ENCODE measurements at regions not wholly inside any gene's neighbourhood (a gene's known extent, or its start where the extent isn't known, plus 50 kb on each side); places are given as distances from the start of the nearest gene placed in this dataset.

DNA sequence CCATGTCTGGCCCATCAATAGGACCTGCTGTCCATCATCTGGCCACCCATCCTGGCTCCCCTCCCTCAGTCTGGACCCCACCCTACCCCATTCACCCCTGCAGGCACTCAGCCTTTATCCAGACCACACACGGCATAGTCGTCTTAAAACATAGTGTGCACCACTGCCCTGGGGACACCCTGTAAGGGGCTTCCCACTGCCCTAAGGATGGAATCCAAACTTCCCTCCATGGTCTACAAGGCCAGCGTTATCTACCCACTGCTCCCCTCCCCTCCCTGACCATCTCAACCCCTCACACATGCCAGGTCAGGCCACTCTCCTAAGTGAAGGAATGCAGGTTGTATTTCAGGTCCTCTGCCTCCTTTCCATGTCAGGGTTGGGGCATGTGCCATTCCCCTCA, 352.7 kb upstream of the ZNF507 start:
- no peak for DNase-seq

DNA sequence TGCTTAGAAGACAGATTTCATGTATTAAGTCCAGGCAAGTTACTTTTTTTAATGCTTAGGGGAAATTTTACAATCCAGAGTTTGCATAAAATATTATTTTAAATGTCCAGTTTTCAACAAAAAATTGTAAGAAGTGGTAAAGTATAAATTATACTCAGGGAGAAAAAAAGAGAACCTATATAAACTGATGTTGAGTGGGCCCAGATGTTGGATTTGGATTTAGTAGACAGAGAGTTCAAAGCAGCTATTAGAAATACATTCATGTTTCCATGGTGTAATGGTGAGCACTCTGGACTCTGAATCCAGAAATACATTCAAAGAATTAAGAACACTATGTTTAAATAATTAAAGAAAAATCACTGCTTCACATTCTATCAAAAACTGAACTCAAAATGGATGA, 349.9 kb upstream of the ZNF507 start:
- DNase-seq = no peak

- DNase-seq = no peak
Measured at GRCh38 chr19:32010071-32010470, 335.3 kb upstream of the ZNF507 start.

- no peak for DNase-seq
Measured at GRCh38 chr19:32012206-32012605, 333.2 kb upstream of the ZNF507 start.

- DNase-seq = no peak
Measured at GRCh38 chr19:32012886-32013631, 332.4 kb upstream of the ZNF507 start.

GRCh38 chr19:32017176-32017953, 328.0 kb upstream of the ZNF507 start:
- DNase-seq = no peak

DNA sequence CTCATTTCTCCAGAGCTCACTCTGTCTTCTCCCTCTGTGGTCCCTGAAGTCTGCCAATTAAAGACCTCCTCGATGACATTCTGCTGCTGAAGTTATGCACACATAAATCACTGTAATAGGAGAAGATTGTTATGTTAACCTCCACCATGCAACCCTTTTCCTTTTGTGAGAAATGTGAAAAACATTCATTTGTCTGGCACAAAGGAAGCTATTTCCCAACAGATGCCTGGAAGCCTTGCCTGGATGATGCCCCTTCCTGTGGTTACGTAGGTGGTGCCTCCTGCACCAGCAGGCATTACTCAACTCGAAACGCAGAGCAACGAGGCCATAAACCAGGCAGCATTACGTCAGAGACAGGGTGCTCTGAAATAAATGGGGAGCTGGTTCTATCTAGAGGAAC, 327.4 kb upstream of the ZNF507 start:
- no peak for DNase-seq

GRCh38 chr19:32020538-32020937, 324.9 kb upstream of the ZNF507 start:
- no peak for DNase-seq

- DNase-seq = no peak
Measured at GRCh38 chr19:32022044-32022640, 323.3 kb upstream of the ZNF507 start.

DNA sequence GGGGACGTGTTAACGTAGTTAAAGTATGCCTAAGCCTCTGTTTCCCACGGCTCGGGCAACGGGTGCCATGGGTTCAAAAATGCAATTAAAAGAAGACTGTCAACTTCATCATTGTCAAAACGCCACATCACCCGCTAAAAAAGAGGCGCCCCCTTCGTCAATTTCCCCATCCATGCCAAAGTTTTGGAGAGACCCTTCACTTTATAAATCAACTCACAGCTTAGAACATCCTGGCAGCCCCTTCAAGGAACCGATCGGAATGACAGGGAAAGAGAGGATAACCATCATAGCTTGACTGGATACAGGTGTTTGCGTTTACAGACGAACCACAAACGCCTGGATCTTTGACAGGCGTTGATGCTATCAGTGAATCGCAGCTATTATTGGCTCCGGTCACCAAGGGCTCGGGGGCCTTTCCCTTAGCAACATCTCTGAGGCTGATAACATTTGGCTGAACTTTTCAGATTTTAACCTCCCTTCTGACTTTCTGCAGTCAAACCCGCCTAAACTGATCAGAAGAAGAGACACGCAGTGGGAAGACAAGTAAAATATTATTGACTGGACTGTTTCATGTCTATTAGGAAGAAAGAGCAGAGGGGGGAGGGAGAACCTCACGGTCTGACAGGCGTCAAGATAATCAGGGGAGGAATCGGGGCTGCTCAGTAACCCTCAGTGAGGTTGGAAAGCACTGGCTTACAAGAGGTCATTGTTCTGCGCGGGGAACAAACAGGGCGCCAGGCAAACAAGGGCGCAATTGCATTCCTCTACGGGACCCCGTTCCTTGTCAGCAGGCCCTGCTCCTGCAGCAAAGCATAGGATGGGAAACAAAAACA, 322.5 kb upstream of the ZNF507 start:
- DNase-seq = no peak

GRCh38 chr19:32023564-32023832, 321.9 kb upstream of the ZNF507 start:
- DNase-seq = no peak

DNA sequence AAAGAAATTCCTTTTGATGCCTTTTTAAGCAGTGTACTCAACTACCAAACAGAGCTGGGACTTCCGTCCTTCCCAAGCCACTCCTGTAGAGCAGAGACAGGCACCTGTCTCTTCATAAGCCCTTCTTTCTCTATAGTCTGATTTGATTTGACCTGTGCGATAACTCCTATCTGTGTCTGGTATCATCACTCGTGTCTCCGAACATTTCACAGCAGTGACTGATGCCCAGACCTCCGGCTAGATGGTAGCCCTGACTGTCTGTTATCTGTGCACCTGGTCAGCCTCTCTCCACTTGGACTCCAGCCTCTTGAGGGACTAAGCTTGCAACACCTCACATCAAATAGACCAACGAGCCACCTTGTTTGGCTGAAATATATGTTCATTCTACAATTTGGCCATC, 316.2 kb upstream of the ZNF507 start:
- no peak for DNase-seq

GRCh38 chr19:32032561-32032960, 312.8 kb upstream of the ZNF507 start:
- no peak for DNase-seq

- DNase-seq = no peak
Measured at GRCh38 chr19:32035626-32036025, 309.8 kb upstream of the ZNF507 start.

DNA sequence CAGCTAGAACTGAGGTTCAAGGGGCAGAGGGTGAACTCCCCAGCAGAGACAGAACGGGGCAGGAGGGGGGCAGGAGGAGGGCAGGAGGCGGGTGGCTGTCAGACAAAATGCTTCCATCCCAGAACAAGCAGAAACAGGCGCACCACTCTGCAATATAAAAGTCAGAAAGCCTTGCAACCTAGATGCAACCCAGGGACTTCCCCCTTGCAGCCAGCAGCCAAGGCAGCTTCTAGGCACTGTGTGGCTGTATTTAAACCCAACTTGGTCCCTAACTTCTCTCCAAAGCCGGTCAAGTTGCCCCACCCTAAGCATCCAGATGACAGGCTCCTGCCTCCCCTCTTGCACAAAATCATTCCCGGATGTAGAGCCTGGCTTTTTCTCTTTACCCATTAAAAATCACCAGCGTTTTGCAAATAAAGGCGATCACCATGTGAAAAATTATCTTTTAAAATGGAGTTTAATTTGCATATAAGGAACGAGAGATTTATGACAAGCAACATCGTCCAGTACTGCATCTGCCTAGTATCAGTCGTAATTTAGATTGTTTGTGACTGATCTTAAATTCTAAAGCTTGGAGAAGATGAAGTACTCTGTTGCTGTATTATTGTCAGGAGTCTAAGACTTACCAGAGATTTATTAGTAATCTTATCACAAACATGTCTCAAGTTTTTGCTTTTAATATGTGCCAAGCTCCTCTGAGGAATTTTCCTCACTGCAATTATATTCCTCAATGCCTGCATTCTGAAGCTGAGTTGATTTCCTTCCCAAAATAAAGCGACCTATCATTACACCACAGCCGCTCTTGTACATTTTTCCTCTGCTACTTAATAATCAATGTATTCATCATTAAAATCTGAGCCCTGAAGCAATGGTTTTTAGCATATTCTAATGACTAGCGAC, 307.1 kb upstream of the ZNF507 start:
- DNase-seq = no peak

GRCh38 chr19:32038961-32039360, 306.4 kb upstream of the ZNF507 start:
- DNase-seq = no peak

DNA sequence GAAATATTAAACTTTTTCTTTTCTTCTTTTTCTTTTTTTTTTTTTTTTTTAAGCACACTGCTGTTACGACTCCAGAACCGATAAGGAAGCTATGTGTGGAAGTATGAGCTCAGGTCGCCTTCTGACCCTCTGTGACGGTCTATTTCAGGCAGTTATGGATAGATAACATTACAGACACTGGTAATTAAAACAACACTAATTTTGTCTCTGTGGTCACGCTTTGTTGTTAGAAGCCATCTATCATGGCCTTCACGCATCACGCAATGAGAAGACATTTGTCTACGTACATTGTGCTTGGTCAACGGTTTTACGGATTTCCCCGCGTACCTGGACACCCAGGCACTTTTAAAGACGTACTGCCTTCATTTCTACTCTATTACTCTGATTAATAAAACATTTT, 306.0 kb upstream of the ZNF507 start:
- DNase-seq = no peak

GRCh38 chr19:32040236-32040635, 305.2 kb upstream of the ZNF507 start:
- DNase-seq = no peak

- DNase-seq = peak; percentile 61
Measured at GRCh38 chr19:32041681-32042292, 303.6 kb upstream of the ZNF507 start.

DNA sequence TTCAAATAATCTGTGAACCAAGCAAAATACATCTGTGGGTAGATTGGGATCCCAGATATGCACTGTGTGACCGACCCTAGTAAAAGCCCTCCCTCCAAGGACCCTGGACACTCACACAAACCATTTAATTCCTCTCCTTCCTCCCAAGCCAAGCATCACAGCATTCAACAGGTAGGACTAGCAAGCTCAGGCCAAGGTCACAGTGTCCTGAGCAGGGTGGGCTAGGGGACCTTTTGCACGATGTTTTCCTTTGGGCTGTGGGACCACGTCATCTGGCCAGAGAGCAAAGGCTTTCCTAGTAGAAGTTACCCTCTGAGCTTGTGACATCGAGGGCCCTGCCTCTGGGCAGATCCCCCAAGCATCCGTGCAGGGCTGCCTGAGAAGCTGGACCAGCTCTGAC, 297.6 kb upstream of the ZNF507 start:
- no peak for DNase-seq

GRCh38 chr19:32053376-32053775, 292.0 kb upstream of the ZNF507 start:
- DNase-seq = no peak

DNA sequence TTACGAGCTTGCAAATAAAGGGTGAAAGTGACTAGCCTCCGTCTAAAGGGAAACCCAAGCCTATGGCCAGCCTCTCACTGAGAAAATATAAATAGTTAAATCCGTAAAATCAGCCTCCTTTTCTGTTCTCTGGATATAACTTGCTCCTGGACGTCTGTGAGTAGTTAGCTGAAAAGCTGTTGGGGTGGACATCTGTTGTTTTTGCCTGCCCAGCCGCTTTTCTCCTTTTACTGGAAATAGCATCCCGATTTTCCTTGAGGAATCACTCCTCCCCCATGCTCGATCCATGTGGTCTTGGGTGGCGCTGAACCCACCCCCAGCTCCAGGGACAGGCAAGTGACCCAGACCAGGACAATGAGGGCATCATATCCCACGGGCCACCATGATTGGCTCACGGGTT, 291.5 kb upstream of the ZNF507 start:
- DNase-seq = no peak
